ENCODE measurements at regions not wholly inside any gene's neighbourhood (a gene's known extent, or its start where the extent isn't known, plus 50 kb on each side); places are given as distances from the start of the nearest gene placed in this dataset.

GRCh38 chr10:104526188-104526587 lies 114.9 kb upstream of the SORCS3 start:
- no peaks in the 10 kb centered on the region for H3K36me3 Mint-ChIP-seq (ENCODE audit: unreplicated experiment)

GRCh38 chr10:104527013-104527412 lies 114.1 kb upstream of the SORCS3 start:
- no peak for DNase-seq (ENCODE audit: extremely low spot score, unreplicated experiment)
- no peak overlapping the region for H3K27ac Mint-ChIP-seq (ENCODE audit: unreplicated experiment)
- peaks cover 10% of the 10 kb centered on the region for H3K9me3 Mint-ChIP-seq (ENCODE audit: unreplicated experiment)
- no peak for TF ChIP-seq CTCF (IDR thresholded peaks at IDR 0.05)
- H3K27me3 Mint-ChIP-seq (ENCODE audit: unreplicated experiment): no peaks in the 10 kb centered on the region
- H3K4me3 Mint-ChIP-seq (ENCODE audit: unreplicated experiment): no peak overlapping the region
- H3K4me1 Mint-ChIP-seq (ENCODE audit: unreplicated experiment): no peaks in the 10 kb centered on the region
- no peaks in the 10 kb centered on the region for H3K36me3 Mint-ChIP-seq (ENCODE audit: unreplicated experiment)

More at GRCh38 chr10:104526188-104526587, 114.9 kb upstream of the SORCS3 start:
- DNase-seq (ENCODE audit: extremely low spot score, unreplicated experiment): no peak
- no peak overlapping the region for H3K4me3 Mint-ChIP-seq (ENCODE audit: unreplicated experiment)
- H3K27me3 Mint-ChIP-seq (ENCODE audit: unreplicated experiment): no peaks in the 10 kb centered on the region
- no peak for TF ChIP-seq CTCF (IDR thresholded peaks at IDR 0.05)
- H3K27ac Mint-ChIP-seq (ENCODE audit: unreplicated experiment): no peak overlapping the region
- peaks cover 10% of the 10 kb centered on the region for H3K9me3 Mint-ChIP-seq (ENCODE audit: unreplicated experiment)
- H3K4me1 Mint-ChIP-seq (ENCODE audit: unreplicated experiment): no peaks in the 10 kb centered on the region

GRCh38 chr10:104540181-104540580 lies 100.9 kb upstream of the SORCS3 start:
- Mint-ChIP-seq H3K27ac (ENCODE audit: unreplicated experiment) (no peak overlapping the region), H3K27me3 (ENCODE audit: unreplicated experiment) (no peaks in the 10 kb centered on the region), H3K4me1 (ENCODE audit: unreplicated experiment) (no peaks in the 10 kb centered on the region), H3K36me3 (ENCODE audit: unreplicated experiment) (no peaks in the 10 kb centered on the region), H3K4me3 (ENCODE audit: unreplicated experiment) (no peak overlapping the region), H3K9me3 (ENCODE audit: unreplicated experiment) (peaks cover 10% of the 10 kb centered on the region)
- TF ChIP-seq CTCF (IDR thresholded peaks at IDR 0.05): no peak
- no peak for DNase-seq (ENCODE audit: extremely low spot score, unreplicated experiment)

GRCh38 chr10:104541820-104542219 lies 99.3 kb upstream of the SORCS3 start:
- Mint-ChIP-seq H3K27me3 (ENCODE audit: unreplicated experiment) (no peaks in the 10 kb centered on the region), H3K27ac (ENCODE audit: unreplicated experiment) (no peak overlapping the region)
- DNase-seq (ENCODE audit: extremely low spot score, unreplicated experiment): no peak

GRCh38 chr10:104546336-104546735 lies 94.8 kb upstream of the SORCS3 start:
- no peak overlapping the region for H3K4me3 Mint-ChIP-seq (ENCODE audit: unreplicated experiment)

More at GRCh38 chr10:104541820-104542219, 99.3 kb upstream of the SORCS3 start:
- no peaks in the 10 kb centered on the region for H3K36me3 Mint-ChIP-seq (ENCODE audit: unreplicated experiment)
- H3K4me1 Mint-ChIP-seq (ENCODE audit: unreplicated experiment): no peaks in the 10 kb centered on the region
- TF ChIP-seq CTCF (IDR thresholded peaks at IDR 0.05): no peak
- no peak overlapping the region for H3K4me3 Mint-ChIP-seq (ENCODE audit: unreplicated experiment)
- H3K9me3 Mint-ChIP-seq (ENCODE audit: unreplicated experiment): peaks cover 3% of the 10 kb centered on the region

More at GRCh38 chr10:104546336-104546735, 94.8 kb upstream of the SORCS3 start:
- H3K36me3 Mint-ChIP-seq (ENCODE audit: unreplicated experiment): no peaks in the 10 kb centered on the region
- H3K9me3 Mint-ChIP-seq (ENCODE audit: unreplicated experiment): peaks cover 3% of the 10 kb centered on the region
- H3K27ac Mint-ChIP-seq (ENCODE audit: unreplicated experiment): no peak overlapping the region
- no peaks in the 10 kb centered on the region for H3K4me1 Mint-ChIP-seq (ENCODE audit: unreplicated experiment)
- DNase-seq (ENCODE audit: extremely low spot score, unreplicated experiment): no peak
- TF ChIP-seq CTCF (IDR thresholded peaks at IDR 0.05): no peak
- no peaks in the 10 kb centered on the region for H3K27me3 Mint-ChIP-seq (ENCODE audit: unreplicated experiment)
